ENCODE measurements at regions not wholly inside any gene's neighbourhood (a gene's known extent, or its start where the extent isn't known, plus 50 kb on each side); places are given as distances from the start of the nearest gene placed in this dataset.

GRCh38 chr1:58979086-58979485 lies 195.2 kb upstream of the JUN start:
- TF ChIP-seq CTCF (optimal IDR thresholded peaks at IDR 0.05 in 1 of 3, IDR thresholded peaks at IDR 0.05 in 1 of 3, conservative IDR thresholded peaks at IDR 0.05 in 1 of 3; ENCODE audit: extremely low read depth in 1 of 3, insufficient read depth in 2 of 3, low read length in 3 of 3) (no peak), EZH2 (IDR thresholded peaks at IDR 0.05; ENCODE audit: low read length) (no peak)
